Nephron (organoid): ENCODE measurements at regions not wholly inside any gene's neighbourhood (a gene's known extent, or its start where the extent isn't known, plus 50 kb on each side); places are given as distances from the start of the nearest gene placed in this dataset.

Source experiments
- H3K27ac Mint-ChIP-seq, 3 experiments: 2 replicates each; pipeline ENCODE4 v1.8.0; 2020; ENCODE audit warnings: mixed read lengths in 3 of 3, mild to moderate bottlenecking in 2 of 3, moderate library complexity in 1 of 3
- H3K27me3 Mint-ChIP-seq: 2 replicates; pipeline ENCODE4 v1.8.0; 2021; ENCODE audit warnings: low read depth, mild to moderate bottlenecking, moderate library complexity, mixed read lengths
- H3K36me3 Mint-ChIP-seq: 2 replicates; pipeline ENCODE4 v1.8.0; 2020; ENCODE audit warnings: low read depth, mixed read lengths
- H3K4me1 Mint-ChIP-seq: 2 replicates; pipeline ENCODE4 v1.8.0; 2020; ENCODE audit warnings: mixed read lengths
- H3K4me3 Mint-ChIP-seq, 3 experiments: 2 replicates each; pipeline ENCODE4 v1.8.0; 2020; ENCODE audit warnings: mild to moderate bottlenecking in 3 of 3, mixed read lengths in 3 of 3, moderate library complexity in 2 of 3
- H3K9me3 Mint-ChIP-seq: 2 replicates; pipeline ENCODE4 v1.8.0; 2020; ENCODE audit warnings: mixed read lengths
- CTCF ChIP-seq, 3 experiments: fragments of 200-600 bp; sonication (generic); IDR thresholded peaks; one replicate each; pipeline ENCODE4 v1.5.0; 2021; ENCODE audit warnings: antibody characterized with exemption in 3 of 3; ENCODE audit not compliant: unreplicated experiment in 3 of 3

- Mint-ChIP-seq H3K9me3 (peaks cover 11% of the 10 kb centered on the region), H3K36me3 (no peaks in the 10 kb centered on the region), H3K4me3 (no peak overlapping the region), H3K27ac (peak overlapping the region in 1 of 3 experiments; percentile 54), H3K4me1 (peaks cover 21% of the 10 kb centered on the region), H3K27me3 (no peaks in the 10 kb centered on the region)
- TF ChIP-seq CTCF (IDR thresholded peaks at IDR 0.05; ENCODE audit: unreplicated experiment in 3 of 3), result no peak
Measured at GRCh38 chr3:22933051-22933840, 269.9 kb upstream of the UBE2E2 start.

DNA sequence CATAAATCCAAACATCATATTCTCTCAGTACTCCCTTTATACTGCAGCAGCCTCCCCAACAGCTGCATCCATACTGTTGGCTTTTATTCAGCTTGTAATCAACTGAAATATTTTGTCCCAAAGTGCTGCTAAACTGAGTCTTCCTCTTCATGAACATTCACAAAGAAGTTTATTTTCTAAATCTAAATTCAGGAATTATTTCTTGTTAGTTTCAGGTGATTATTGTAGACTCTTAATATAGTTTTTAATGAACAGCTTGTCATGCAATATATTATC, 269.3 kb upstream of the UBE2E2 start:
- Mint-ChIP-seq H3K4me3 (no peak overlapping the region), H3K27me3 (no peaks in the 10 kb centered on the region), H3K27ac (peak overlapping the region in 1 of 3 experiments; percentile 54), H3K9me3 (peaks cover 11% of the 10 kb centered on the region), H3K36me3 (no peaks in the 10 kb centered on the region), H3K4me1 (peaks cover 18% of the 10 kb centered on the region)
- no peak for TF ChIP-seq CTCF (IDR thresholded peaks at IDR 0.05; ENCODE audit: unreplicated experiment in 3 of 3)

DNA sequence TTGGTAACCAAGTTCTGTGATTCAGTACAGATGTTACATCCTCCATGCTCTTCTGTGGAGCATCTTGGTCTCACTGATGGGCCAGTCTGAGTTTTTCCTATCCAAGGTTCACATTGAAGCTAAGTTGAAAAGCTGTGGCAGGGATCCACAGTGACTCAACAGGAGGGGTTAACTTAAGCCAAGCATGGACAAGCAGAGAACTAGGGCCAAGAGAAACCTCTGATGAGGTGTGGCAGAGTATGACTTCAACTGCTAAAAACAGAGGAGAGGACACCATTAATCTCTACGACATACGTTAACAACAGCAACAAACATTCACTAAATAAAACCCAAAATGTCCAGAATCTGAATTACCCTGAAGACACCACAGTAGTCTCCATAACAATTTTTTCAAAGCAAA, 268.1 kb upstream of the UBE2E2 start:
- peaks cover 18% of the 10 kb centered on the region for H3K4me1 Mint-ChIP-seq
- H3K27me3 Mint-ChIP-seq, result no peaks in the 10 kb centered on the region

DNA sequence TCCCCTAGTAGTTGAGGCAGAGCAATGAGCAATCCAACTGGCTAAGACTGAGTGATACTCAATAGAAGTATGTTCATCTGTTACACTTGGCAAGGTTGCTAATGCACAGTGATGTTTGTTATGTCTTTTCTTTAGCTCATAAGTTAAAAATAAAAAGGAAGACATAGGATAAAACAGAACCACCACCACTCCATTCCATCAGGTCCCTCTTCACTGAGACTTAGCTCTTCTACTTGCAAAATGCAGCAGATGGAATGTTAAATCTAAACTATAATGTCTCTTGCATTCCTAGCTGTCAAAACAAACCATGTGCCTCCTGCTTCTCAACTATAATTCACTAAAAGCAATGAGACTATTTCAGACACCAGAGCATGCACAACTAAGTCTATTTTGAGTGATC, 265.6 kb upstream of the UBE2E2 start:
- Mint-ChIP-seq H3K36me3 (no peaks in the 10 kb centered on the region), H3K4me1 (peaks cover 18% of the 10 kb centered on the region)
- no peak for TF ChIP-seq CTCF (IDR thresholded peaks at IDR 0.05; ENCODE audit: unreplicated experiment in 3 of 3)

More for the DNA sequence above, 268.1 kb upstream of the UBE2E2 start:
- Mint-ChIP-seq H3K27ac (no peak overlapping the region), H3K4me3 (no peak overlapping the region), H3K9me3 (peaks cover 8% of the 10 kb centered on the region), H3K36me3 (no peaks in the 10 kb centered on the region)
- TF ChIP-seq CTCF (IDR thresholded peaks at IDR 0.05; ENCODE audit: unreplicated experiment in 3 of 3), result no peak

DNA sequence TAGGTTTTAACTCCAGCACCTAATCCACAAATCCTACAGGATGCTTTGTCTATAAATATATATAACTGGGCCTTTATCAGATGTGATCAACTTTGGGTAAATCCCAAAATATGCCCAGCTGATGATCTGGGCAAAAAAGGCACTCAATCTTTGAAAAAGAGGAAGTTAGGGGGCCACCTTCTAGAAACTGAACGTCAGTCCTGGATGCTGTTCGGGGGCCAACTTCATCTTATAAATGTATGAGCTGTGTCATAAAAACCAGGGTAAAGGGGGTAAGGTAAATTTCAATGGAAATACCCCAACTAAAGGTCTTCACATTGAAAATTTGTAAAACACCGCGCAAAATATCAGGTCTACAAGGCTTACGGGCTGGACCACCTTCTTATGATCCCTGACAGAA, 264.4 kb upstream of the UBE2E2 start:
- peaks cover 5% of the 10 kb centered on the region for H3K9me3 Mint-ChIP-seq
- H3K27me3 Mint-ChIP-seq, result no peaks in the 10 kb centered on the region
- TF ChIP-seq CTCF (IDR thresholded peaks at IDR 0.05; ENCODE audit: unreplicated experiment in 3 of 3), result no peak
- no peak overlapping the region for H3K27ac Mint-ChIP-seq
- H3K36me3 Mint-ChIP-seq, result no peaks in the 10 kb centered on the region
- H3K4me1 Mint-ChIP-seq, result peaks cover 9% of the 10 kb centered on the region
- no peak overlapping the region for H3K4me3 Mint-ChIP-seq

More for the DNA sequence above, 265.6 kb upstream of the UBE2E2 start:
- H3K9me3 Mint-ChIP-seq, result peaks cover 5% of the 10 kb centered on the region
- H3K27me3 Mint-ChIP-seq, result no peaks in the 10 kb centered on the region
- H3K4me3 Mint-ChIP-seq, result no peak overlapping the region
- H3K27ac Mint-ChIP-seq, result peak overlapping the region in 1 of 3 experiments; percentile 34

DNA sequence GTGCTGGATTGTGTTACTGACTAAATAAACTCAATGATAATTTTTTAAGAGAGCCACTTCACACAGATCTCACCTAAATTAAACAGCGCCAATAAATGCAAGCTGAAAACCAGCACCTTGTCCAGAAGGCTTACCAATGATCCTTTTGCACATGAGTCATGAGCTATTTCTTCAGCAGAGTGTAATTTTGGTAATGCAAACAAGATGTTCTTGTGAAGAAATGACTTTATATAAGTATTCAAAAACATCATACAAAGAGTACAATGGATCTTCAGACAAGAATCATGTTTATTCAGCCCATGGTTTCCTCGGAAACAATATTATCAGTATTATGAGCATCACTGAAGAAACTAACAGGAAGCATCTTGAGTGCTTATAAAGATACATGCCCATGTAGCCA, 263.8 kb upstream of the UBE2E2 start:
- no peak for TF ChIP-seq CTCF (IDR thresholded peaks at IDR 0.05; ENCODE audit: unreplicated experiment in 3 of 3)
- Mint-ChIP-seq H3K27ac (no peak overlapping the region), H3K36me3 (no peaks in the 10 kb centered on the region), H3K4me3 (no peak overlapping the region), H3K9me3 (peaks cover 5% of the 10 kb centered on the region), H3K4me1 (peaks cover 8% of the 10 kb centered on the region), H3K27me3 (no peaks in the 10 kb centered on the region)
